ENCODE measurements at regions not wholly inside any gene's neighbourhood (a gene's known extent, or its start where the extent isn't known, plus 50 kb on each side); places are given as distances from the start of the nearest gene placed in this dataset.
"Not testable (repeated sequence)": the region's sequence is repeated elsewhere in the genome, so short reads cannot be mapped to it uniquely, and the experiment has no call there.

- no peak for DNase-seq (ENCODE audit: low spot score)
These were observed 1317.7 kb downstream of the CDH11 start for GRCh38 chr16:63804126-63804525.

- DNase-seq (ENCODE audit: low spot score): no peak
These were observed 1332.3 kb downstream of the CDH11 start for GRCh38 chr16:63789603-63790002.

- no peak for DNase-seq (ENCODE audit: low spot score)
These were observed 1334.8 kb downstream of the CDH11 start for GRCh38 chr16:63787014-63787413.

GRCh38 chr16:63785170-63785569 is 1336.7 kb downstream of the CDH11 start:
- DNase-seq (ENCODE audit: low spot score): no peak

GRCh38 chr16:63776437-63776836 is 1345.4 kb downstream of the CDH11 start:
- no peak for DNase-seq (ENCODE audit: low spot score)

- DNase-seq (ENCODE audit: low spot score): no peak
These were observed 1345.8 kb downstream of the CDH11 start for GRCh38 chr16:63776034-63776433.

GRCh38 chr16:63774302-63774701 is 1347.6 kb downstream of the CDH11 start:
- DNase-seq (ENCODE audit: low spot score): no peak

- DNase-seq (ENCODE audit: low spot score): no peak
These were observed 1352.7 kb downstream of the CDH11 start for GRCh38 chr16:63769211-63769610.

- not testable (repeated sequence) for DNase-seq (ENCODE audit: low spot score)
These were observed 1361.6 kb downstream of the CDH11 start for GRCh38 chr16:63760246-63760645.

- DNase-seq (ENCODE audit: low spot score): no peak
These were observed 1369.5 kb downstream of the CDH11 start for GRCh38 chr16:63752347-63752746.

GRCh38 chr16:63749276-63749675 is 1372.6 kb downstream of the CDH11 start:
- no peak for DNase-seq (ENCODE audit: low spot score)

GRCh38 chr16:63745456-63745855 is 1376.4 kb downstream of the CDH11 start:
- DNase-seq (ENCODE audit: low spot score): no peak

- no peak for DNase-seq (ENCODE audit: low spot score)
These were observed 1377.6 kb downstream of the CDH11 start for GRCh38 chr16:63744077-63744874.

GRCh38 chr16:63742150-63742549 is 1379.7 kb downstream of the CDH11 start:
- no peak for DNase-seq (ENCODE audit: low spot score)

GRCh38 chr16:63737633-63738032 is 1384.2 kb downstream of the CDH11 start:
- no peak for DNase-seq (ENCODE audit: low spot score)

GRCh38 chr16:63735456-63735855 is 1386.4 kb downstream of the CDH11 start:
- DNase-seq (ENCODE audit: low spot score): no peak

GRCh38 chr16:63720848-63721247 is 1401.0 kb downstream of the CDH11 start:
- no peak for DNase-seq (ENCODE audit: low spot score)

GRCh38 chr16:63719926-63720325 is 1401.9 kb downstream of the CDH11 start:
- no peak for DNase-seq (ENCODE audit: low spot score)

- DNase-seq (ENCODE audit: low spot score): no peak
These were observed 1404.1 kb downstream of the CDH11 start for GRCh38 chr16:63717806-63718205.

GRCh38 chr16:63714876-63715275 is 1407.0 kb downstream of the CDH11 start:
- no peak for DNase-seq (ENCODE audit: low spot score)

GRCh38 chr16:63712725-63713124 is 1409.1 kb downstream of the CDH11 start:
- no peak for DNase-seq (ENCODE audit: low spot score)

GRCh38 chr16:63703612-63704011 is 1418.3 kb downstream of the CDH11 start:
- DNase-seq (ENCODE audit: low spot score): no peak

- no peak for DNase-seq (ENCODE audit: low spot score)
These were observed 1418.8 kb downstream of the CDH11 start for GRCh38 chr16:63702981-63703590.

- no peak for DNase-seq (ENCODE audit: low spot score)
These were observed 1424.1 kb downstream of the CDH11 start for GRCh38 chr16:63697736-63698135.

All from AG08396 (cell line).